Adrenal gland (tissue), 9 donors: ENCODE measurements at regions not wholly inside any gene's neighbourhood (a gene's known extent, or its start where the extent isn't known, plus 50 kb on each side); places are given as distances from the start of the nearest gene placed in this dataset.

Experiments used
- DNase-seq, 7 donors: peaks; one replicate each; pipeline ENCODE4 v3.0.0-alpha.2; 2019 to 2020
- H3K27ac ChIP-seq, 5 donors: fragments of 200-600 bp; sonication (generic) in 4 of 5; 1 replicate in 3 of 5; 2 replicates in 2 of 5; pipeline versions ENCODE4 v1.5.1 to v1.8.0; 2016 to 2020; ENCODE audit warnings: mild to moderate bottlenecking in 1 of 5
- H3K27me3 ChIP-seq: fragments of 200-600 bp; 2 replicates; pipeline ENCODE4 v1.8.0; 2021
- H3K36me3 ChIP-seq, 2 donors: fragments of 200-600 bp; replicated peaks in 1 of 2; 1 replicate in 1 of 2; 2 replicates in 1 of 2; pipeline versions ENCODE4 v1.5.1 to v1.8.0; 2018 to 2022
- H3K4me1 ChIP-seq, 2 donors: fragments of 200-600 bp; replicated peaks in 1 of 2; 1 replicate in 1 of 2; 2 replicates in 1 of 2; pipeline versions ENCODE4 v1.5.1 to v1.8.0; 2018 to 2021
- H3K4me3 ChIP-seq, 4 donors: fragments of 200-600 bp; sonication (generic) in 3 of 4; one replicate each; pipeline ENCODE4 v1.5.1; 2016 to 2018
- H3K9me3 ChIP-seq, 3 donors: fragments of 200-600 bp; sonication (generic) in 1 of 3; replicated peaks in 1 of 3; 1 replicate in 2 of 3; 2 replicates in 1 of 3; pipeline versions ENCODE4 v1.5.1 to v1.8.0; 2016 to 2021
- CTCF ChIP-seq, 6 experiments: fragments of 450-650 bp in 4 of 6; fragments of 200-600 bp in 2 of 6; sonication (generic) in 1 of 6; IDR thresholded peaks; 1 replicate in 5 of 6; 2 replicates in 1 of 6; pipeline versions ENCODE4 v1.5.1 to v1.8.0; 2016 to 2021; ENCODE audit warnings: antibody characterized with exemption in 6 of 6, mild to moderate bottlenecking in 2 of 6, moderate library complexity in 1 of 6
- POLR2A ChIP-seq, 2 donors: fragments of 450-650 bp; IDR thresholded peaks; one replicate each; pipeline ENCODE4 v1.6.1; 2017; ENCODE audit warnings: antibody characterized with exemption in 2 of 2, mild to moderate bottlenecking in 2 of 2, moderate library complexity in 1 of 2
- WGBS, 4 donors: extraction: QIAGEN DNeasy Blood & Tissue Kit in 2 of 4; methylation state at CpG; one replicate each; pipeline versions ENCODE4 v1.1.5 to v1.1.7; 2013 to 2017; 5-methylcytosine and 5-hydroxymethylcytosine counted together
- intact Hi-C, 2 donors: fragments of 100-400 bp; cut with DNase I; formaldehyde crosslinking; loops; one replicate each; pipeline versions ENCODE4 v1.14.1 to v1.15.0; 2022 to 2023
- donor health status: healthy with polysubstance abuse.
- donor health status: Bipolar disorder and iron deficiency.
- donor health status: DM: yes; HTN: yes; CAD: no.
- donor health status: DM: no; HTN: no; CAD: no.
- donor health status: DM: no; HTN: no; CAD: no.

GRCh38 chr9:30198463-30199309, 2185.8 kb upstream of the ACO1 start:
- no peak overlapping the region for H3K4me3 ChIP-seq
- TF ChIP-seq POLR2A (IDR thresholded peaks at IDR 0.05) (no peak), CTCF (IDR thresholded peaks at IDR 0.05) (no peak)
- no peaks in the 10 kb centered on the region for H3K27me3 ChIP-seq
- intact Hi-C loops, result no loop called here
- no peak for DNase-seq
- H3K4me1 ChIP-seq, result no peaks in the 10 kb centered on the region
- H3K36me3 ChIP-seq, result no peaks in the 10 kb centered on the region
- no peaks in the 10 kb centered on the region for H3K9me3 ChIP-seq
- no peak overlapping the region for H3K27ac ChIP-seq
- WGBS, 4 donors, result 80 to 91% (median 87%) methylated on average over 13 to 24 of the region's 24 CpGs

- WGBS, 4 donors, result 76 to 92% (median 87%) methylated on average over 1 to 3 of the region's 3 CpGs
- no peak for TF ChIP-seq POLR2A (IDR thresholded peaks at IDR 0.05)
- no peak for TF ChIP-seq CTCF (IDR thresholded peaks at IDR 0.05)
- H3K4me1 ChIP-seq, result no peaks in the 10 kb centered on the region
- H3K27me3 ChIP-seq, result no peaks in the 10 kb centered on the region
- no peaks in the 10 kb centered on the region for H3K36me3 ChIP-seq
- H3K4me3 ChIP-seq, result no peak overlapping the region
- intact Hi-C loops, result no loop called here
- H3K27ac ChIP-seq, result no peak overlapping the region
- no peak for DNase-seq
- peaks cover 0 to 6% (median 0%) of the 10 kb centered on the region in 3 donors for H3K9me3 ChIP-seq
Observed at GRCh38 chr9:30201024-30201423, 2183.4 kb upstream of the ACO1 start.

- H3K9me3 ChIP-seq, result no peaks in the 10 kb centered on the region
- no peak overlapping the region for H3K4me3 ChIP-seq
- TF ChIP-seq CTCF (IDR thresholded peaks at IDR 0.05) (no peak), POLR2A (IDR thresholded peaks at IDR 0.05) (no peak)
- WGBS, 4 donors, result 71 to 80% (median 76%) methylated on average over 4 of the region's 4 CpGs
- intact Hi-C loops, result no loop called here
- no peaks in the 10 kb centered on the region for H3K4me1 ChIP-seq
- DNase-seq, result no peak
- no peaks in the 10 kb centered on the region for H3K27me3 ChIP-seq
- no peak overlapping the region for H3K27ac ChIP-seq
- no peaks in the 10 kb centered on the region for H3K36me3 ChIP-seq
Observed at GRCh38 chr9:30235068-30235467, 2149.4 kb upstream of the ACO1 start.

GRCh38 chr9:30235564-30235963, 2148.9 kb upstream of the ACO1 start:
- Histone ChIP-seq H3K27ac (no peak overlapping the region), H3K36me3 (no peaks in the 10 kb centered on the region), H3K9me3 (no peaks in the 10 kb centered on the region), H3K4me3 (no peak overlapping the region), H3K4me1 (no peaks in the 10 kb centered on the region), H3K27me3 (no peaks in the 10 kb centered on the region)
- 74 to 80% (median 78%) methylated on average over 2 of the region's 2 CpGs for WGBS, 4 donors
- DNase-seq, result no peak
- intact Hi-C loops, result no loop called here
- TF ChIP-seq CTCF (IDR thresholded peaks at IDR 0.05) (no peak), POLR2A (IDR thresholded peaks at IDR 0.05) (no peak)
